Limb (tissue), 2 donors: ENCODE measurements at regions not wholly inside any gene's neighbourhood (a gene's known extent, or its start where the extent isn't known, plus 50 kb on each side); places are given as distances from the start of the nearest gene placed in this dataset.

Experiments
- DNase-seq, 2 donors: peaks; one replicate each; pipeline ENCODE4 v3.0.0-alpha.2; 2016; ENCODE audit errors: extremely low spot score in 2 of 2

DNA sequence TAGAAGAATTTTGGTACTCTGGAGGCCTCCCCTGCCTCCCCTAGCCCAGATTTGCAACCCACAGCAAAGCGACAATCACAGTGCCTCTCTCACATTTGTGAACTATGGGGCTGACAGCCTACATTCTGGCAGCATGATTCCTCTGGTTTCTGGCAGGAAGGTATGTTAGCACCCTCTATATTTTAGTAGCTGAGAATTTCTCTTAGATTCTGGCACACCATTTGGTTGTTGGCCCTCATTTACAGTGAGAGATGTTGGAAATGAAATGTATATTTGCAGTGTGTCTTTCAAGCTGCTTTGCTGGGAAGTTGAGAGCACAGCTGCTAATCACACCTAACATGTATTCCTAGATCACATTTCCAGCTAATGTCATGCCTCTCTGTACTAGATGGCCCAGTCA is 735.0 kb downstream of the FGF9 start:
- no peak for DNase-seq

DNA sequence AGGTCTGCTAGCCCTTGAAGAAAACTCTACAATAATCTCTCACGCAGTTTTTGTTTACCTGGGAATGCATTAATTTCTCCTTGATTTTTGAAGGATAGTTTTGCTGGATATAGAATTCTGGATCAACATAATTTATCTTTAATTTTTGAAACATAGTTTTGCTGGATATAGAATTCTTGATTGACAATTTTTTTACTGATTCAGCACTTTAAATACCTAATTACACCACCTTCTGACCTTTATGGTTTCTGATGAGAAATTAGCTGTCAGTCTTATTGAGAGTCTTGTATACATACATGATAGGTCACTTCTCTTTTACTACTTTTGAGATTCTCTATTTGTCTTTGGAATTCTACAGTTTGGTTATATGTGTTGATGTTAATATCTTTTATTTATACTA is 741.6 kb downstream of the FGF9 start:
- DNase-seq: no peak

GRCh38 chr13:22422023-22422422 is 751.1 kb downstream of the FGF9 start:
- no peak for DNase-seq

- no peak for DNase-seq
Measured at GRCh38 chr13:22422712-22423111, 751.8 kb downstream of the FGF9 start.

DNA sequence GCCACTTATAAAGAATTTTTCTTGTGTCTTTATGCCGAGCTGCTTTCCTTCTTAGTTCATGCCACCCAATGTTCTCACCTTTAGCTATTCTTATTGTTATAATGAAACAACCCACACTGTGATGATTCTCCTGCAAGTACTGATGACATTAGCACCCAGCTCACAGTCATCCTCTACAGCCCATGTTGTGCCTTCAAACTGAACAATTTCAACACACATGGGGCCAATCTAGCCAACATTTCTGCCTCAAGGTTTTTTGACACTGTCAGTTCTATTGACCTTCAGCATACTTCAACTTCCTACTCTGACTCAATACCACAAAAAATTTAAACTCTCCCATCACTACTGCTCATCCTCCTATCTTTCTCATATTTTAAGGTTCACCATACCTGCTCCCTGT is 752.4 kb downstream of the FGF9 start:
- no peak for DNase-seq

GRCh38 chr13:22425087-22425486 is 754.2 kb downstream of the FGF9 start:
- no peak for DNase-seq

GRCh38 chr13:22427066-22427465 is 753.7 kb upstream of the SGCG start:
- no peak for DNase-seq

- no peak for DNase-seq
Measured at GRCh38 chr13:22427783-22428182, 753.0 kb upstream of the SGCG start.

DNA sequence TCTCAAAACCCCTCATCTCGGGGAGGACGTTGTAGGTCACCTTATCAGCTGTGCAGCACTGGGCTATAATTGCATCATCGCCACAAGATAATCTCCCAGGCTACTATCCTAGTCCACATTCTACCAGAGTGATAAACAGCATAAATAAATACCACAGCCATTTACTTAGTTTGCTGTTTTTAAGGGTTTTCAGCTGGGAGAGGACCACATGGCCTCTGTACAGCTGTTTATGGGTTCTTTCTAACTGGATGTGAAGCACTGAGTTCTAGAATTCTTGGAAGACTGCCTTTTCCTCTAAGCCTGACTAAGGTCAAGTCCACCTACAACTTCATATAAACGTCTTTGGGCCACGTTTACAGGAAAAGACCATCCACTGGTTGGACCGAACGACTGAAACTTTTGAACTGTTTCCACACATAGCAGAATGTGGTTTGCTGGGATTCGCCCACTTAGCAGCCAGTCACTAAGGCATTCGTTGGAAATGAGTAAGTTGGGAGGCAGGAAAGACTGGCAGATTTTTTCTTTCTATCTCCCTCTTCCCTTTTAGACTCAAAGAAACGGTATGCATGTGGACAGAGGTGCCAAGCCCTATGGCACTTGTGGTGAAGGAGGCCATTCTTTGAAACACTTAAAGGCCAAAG is 752.5 kb upstream of the SGCG start:
- no peak for DNase-seq

DNA sequence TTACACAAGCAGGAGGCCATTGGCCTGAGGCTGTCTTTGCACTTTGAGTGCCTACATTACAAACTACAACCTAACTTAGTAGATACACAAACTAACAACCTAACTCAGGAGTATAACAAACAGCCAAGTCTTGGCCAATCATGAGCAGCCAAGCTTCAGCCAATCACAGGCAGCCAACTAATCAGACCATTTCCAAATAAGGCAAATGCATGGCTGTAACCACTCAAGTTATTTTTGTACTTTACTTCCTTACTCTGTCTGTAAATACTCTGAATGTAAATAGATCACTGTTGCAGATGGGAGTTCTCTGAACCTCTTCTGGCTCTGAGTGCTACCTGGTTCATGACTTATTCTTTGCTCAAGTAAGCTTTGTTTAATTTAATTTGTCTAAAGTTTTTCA is 748.1 kb upstream of the SGCG start:
- DNase-seq: no peak

DNA sequence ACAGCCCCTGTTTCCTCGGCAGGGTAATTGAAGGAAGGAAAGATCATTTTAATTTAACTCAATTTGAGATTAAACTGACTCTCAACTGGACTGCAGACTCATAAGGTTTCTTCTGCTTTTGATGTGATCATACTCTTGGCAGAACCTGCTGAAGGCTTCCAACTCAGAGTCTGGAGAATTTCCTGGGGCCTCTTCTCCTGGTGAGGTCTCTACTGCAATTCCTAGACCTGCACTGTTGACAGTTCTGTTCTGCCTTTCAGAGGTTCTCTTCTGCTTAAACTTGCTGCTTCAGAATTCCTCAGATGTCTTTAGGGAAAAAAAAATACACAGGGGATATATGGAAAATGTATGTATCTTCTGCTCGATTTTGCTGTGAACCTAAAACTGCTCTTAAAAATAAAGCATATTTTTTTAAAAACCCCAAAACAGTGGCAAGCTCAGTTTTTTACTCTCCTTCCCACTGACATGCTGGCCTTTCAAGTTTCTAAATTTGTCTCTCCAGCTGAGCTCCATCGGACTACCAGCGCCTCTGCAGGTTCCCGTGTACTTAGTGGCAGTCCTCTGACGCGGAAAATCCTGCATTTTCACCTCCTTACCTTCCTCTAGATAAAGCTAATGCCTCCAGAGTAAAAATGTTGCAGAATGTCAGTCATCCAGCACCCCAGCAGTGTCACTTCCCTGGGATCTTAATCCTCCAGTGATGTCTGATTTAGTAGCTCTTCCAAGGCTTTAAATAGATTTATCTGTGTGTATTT is 733.5 kb upstream of the SGCG start:
- DNase-seq: no peak

DNA sequence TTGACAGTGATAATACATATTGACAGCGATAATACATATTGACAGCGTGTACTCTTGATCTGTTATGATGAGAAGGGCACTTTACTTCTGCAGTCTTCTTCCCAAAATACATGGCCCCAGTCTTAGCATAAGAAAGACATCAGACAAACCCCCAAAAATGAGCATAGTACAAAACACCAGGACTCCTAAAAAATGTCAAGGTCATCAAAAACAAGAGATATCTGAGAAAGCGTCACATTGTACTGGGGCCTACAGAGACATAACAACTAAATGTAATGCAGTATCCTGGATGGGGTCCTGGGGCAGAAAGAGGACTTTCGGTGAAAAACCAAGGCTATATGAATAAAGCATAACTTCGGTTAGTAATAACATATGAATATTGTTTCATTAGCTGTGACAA is 731.5 kb upstream of the SGCG start:
- DNase-seq: no peak

DNA sequence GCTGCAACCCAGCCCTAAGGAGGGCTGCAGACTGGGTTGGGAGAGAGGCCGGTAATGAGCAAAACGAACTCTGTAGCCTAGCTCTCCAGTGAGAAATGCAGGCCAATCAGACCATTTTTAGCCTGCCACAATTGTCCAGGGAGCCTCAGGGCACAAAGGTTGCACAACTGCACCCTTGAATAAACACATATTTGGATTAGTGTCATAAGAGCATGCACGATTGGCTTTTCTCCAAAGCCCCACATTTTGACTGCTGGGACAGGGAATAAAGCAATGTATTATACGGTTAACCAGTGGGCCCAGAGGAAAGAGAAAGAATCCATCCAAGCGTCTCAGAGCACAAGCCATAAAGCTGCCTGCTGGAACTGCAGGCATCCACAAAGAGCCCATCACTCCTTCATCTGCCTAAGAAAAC is 729.4 kb upstream of the SGCG start:
- peak in 1 of 2 donors; percentile 54 for DNase-seq

DNA sequence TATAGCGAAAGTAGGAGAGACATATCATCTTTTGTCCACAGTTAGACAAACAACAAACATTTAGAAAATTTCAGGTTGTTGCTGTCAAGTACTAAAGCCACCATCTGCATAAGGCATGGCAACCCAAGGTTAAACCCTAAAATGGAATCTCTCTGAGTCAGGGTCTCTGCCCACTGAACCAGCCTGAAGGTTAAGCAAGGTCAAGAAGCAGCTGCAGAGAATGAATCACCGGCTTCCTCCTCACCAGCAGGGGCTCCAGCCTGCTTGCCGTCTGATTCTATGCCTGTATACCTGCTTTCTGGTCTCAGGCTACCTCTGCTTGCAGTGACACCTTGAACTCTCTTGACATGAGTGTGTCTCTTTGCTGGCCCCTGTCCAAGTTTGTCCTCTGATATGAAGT is 726.2 kb upstream of the SGCG start:
- DNase-seq: no peak

- no peak for DNase-seq
Measured at GRCh38 chr13:22455036-22455435, 725.7 kb upstream of the SGCG start.

GRCh38 chr13:22461854-22462490 is 718.8 kb upstream of the SGCG start:
- no peak for DNase-seq

- DNase-seq: no peak
Measured at GRCh38 chr13:22463089-22463488, 717.7 kb upstream of the SGCG start.

DNA sequence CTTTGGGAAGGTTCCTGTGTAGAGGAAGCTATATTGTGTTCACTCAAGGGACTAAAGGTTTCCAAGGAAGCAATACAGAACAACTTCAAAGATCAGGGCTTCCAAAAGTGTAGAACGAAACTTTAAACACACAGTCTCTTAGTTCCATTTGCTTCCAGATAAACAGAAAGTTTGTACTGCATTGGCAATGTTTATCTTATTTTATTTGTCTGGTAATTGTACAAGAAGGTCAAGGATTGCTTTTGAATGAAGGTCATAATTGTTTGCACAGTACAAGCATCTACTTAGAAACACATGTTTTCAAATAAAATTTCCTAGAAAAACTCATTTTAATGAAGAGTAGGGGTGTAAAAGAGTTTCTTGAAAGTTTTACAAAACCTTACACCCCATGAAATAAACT is 712.7 kb upstream of the SGCG start:
- DNase-seq: no peak

GRCh38 chr13:22468824-22469223 is 712.0 kb upstream of the SGCG start:
- no peak for DNase-seq

GRCh38 chr13:22469452-22469851 is 711.3 kb upstream of the SGCG start:
- DNase-seq: no peak

GRCh38 chr13:22470075-22470474 is 710.7 kb upstream of the SGCG start:
- no peak for DNase-seq

DNA sequence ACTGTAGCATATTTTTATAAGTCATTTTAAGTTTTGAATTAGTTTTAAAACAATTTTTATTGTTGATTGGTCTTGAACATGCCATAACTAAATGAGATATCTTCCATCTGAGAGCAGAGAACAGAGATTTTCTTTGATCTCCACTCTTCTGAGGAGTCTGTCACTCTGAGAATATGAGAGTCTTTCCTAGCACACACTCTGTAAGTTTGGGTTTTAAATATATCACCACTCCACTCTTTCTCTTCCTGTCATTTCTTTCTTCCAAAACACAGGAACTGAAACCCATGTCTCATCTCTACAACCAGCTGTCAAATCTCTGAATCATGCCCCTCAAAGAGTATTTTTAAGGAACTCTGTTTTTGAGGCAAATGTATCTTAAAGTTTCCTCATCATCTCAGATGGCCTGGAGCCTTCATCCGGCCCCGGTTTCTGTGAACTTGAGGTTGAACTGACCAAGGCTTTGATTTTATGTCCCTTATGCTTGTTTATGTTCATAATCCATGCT is 698.2 kb upstream of the SGCG start:
- no peak for DNase-seq

DNA sequence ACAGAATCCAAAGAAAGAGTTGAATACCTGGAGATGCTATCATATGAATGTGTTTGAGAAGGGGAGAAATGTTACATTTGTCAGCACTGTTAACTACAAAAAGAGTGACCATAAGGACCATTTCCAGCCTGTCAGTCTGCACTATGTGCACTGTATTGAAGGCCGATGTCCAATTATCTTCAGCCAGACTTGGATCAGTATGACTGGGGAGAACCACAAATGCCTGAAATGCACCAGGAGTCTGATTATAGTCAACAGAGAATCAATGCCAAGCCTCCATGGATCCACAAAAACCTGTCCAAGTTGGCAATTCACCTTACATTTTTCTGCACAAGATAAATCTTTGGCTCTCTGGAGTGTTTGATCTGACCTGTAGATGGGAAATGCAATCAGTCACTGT is 697.5 kb upstream of the SGCG start:
- no peak for DNase-seq
